Esophagus muscularis mucosa (tissue), 3 donors: ENCODE measurements at regions not wholly inside any gene's neighbourhood (a gene's known extent, or its start where the extent isn't known, plus 50 kb on each side); places are given as distances from the start of the nearest gene placed in this dataset.

ENCODE experiments used
- POLR2A ChIP-seq: fragments of 450-650 bp; IDR thresholded peaks from one replicate; pipeline ENCODE4 v1.6.1; 2017; ENCODE audit warnings: antibody characterized with exemption, moderate library complexity, mild to moderate bottlenecking, low read depth
- POLR2AphosphoS5 ChIP-seq, 2 donors: sonication (generic); formaldehyde crosslinking; IDR thresholded peaks; one replicate each; pipeline ENCODE4 v1.6.1; 2017; ENCODE audit warnings: antibody characterized with exemption in 2 of 2
- TF ChIP-seq, protein P1 (sequence below), 3 experiments: fragments of 200-600 bp in 2 of 3; fragments of 450-650 bp in 1 of 3; sonication (generic) in 2 of 3; IDR thresholded peaks; one replicate each; pipeline ENCODE4 v1.5.1; 2017 to 2019; ENCODE audit warnings: antibody characterized with exemption in 3 of 3, mild to moderate bottlenecking in 2 of 3, moderate library complexity in 1 of 3

DNA sequence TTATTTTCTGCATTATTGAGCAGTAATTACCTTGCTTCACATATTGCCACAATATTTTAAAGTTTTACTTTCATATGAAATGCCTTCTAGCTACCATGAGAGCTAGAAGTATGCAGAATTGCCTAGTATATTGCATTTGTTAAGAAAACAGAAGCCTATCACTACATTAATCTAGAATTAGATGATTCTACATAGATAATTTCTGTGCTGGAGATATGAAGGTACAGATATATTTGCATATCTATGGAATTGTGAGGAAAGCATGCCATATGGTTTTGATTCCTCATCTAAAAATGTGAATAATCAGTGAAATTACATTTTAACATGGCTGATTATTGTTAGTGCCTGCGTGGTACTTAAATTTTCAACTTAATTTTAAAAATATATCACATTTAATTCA, 1418.3 kb downstream of the NCAM2 start:
- no peak for TF ChIP-seq POLR2AphosphoS5 (IDR thresholded peaks at IDR 0.05)
- TF ChIP-seq, protein P1, sequence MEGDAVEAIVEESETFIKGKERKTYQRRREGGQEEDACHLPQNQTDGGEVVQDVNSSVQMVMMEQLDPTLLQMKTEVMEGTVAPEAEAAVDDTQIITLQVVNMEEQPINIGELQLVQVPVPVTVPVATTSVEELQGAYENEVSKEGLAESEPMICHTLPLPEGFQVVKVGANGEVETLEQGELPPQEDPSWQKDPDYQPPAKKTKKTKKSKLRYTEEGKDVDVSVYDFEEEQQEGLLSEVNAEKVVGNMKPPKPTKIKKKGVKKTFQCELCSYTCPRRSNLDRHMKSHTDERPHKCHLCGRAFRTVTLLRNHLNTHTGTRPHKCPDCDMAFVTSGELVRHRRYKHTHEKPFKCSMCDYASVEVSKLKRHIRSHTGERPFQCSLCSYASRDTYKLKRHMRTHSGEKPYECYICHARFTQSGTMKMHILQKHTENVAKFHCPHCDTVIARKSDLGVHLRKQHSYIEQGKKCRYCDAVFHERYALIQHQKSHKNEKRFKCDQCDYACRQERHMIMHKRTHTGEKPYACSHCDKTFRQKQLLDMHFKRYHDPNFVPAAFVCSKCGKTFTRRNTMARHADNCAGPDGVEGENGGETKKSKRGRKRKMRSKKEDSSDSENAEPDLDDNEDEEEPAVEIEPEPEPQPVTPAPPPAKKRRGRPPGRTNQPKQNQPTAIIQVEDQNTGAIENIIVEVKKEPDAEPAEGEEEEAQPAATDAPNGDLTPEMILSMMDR (IDR thresholded peaks at IDR 0.05), result no peak
- TF ChIP-seq POLR2A, result no peak
